Vagina (tissue), 2 donors: ENCODE measurements at regions not wholly inside any gene's neighbourhood (a gene's known extent, or its start where the extent isn't known, plus 50 kb on each side); places are given as distances from the start of the nearest gene placed in this dataset.

Experiments
- POLR2A ChIP-seq, 2 donors: fragments of 450-650 bp; IDR thresholded peaks; one replicate each; pipeline ENCODE4 v1.6.1; 2017; ENCODE audit warnings: antibody characterized with exemption in 2 of 2, mild to moderate bottlenecking in 2 of 2, moderate library complexity in 2 of 2
- TF ChIP-seq, protein P1 (sequence below), 3 experiments: fragments of 450-650 bp in 2 of 3; fragments of 200-600 bp in 1 of 3; sonication (generic) in 1 of 3; IDR thresholded peaks; one replicate each; pipeline ENCODE4 v1.5.1; 2017 to 2019; ENCODE audit warnings: antibody characterized with exemption in 3 of 3, mild to moderate bottlenecking in 2 of 3, moderate library complexity in 2 of 3

DNA sequence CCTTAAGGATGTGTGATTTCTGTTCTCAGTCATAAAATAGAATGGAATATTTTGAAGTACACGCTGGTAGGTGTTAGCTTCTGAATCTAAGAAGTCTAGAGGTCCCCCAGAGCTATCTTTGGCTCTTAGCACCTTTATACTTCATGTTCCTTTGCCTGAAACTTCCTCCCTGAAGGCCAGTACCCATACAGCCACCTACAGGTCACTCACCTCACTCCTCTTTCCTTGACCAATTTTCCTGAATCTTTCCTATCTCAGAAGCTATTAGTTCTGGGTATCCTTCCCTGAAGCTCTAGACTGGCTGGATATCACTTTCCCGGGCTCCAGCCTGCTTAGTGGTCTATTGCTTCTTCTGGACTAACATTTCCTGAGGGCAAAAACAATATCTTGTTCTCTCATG lies 93.4 kb upstream of the EDNRB start:
- TF ChIP-seq, protein P1, sequence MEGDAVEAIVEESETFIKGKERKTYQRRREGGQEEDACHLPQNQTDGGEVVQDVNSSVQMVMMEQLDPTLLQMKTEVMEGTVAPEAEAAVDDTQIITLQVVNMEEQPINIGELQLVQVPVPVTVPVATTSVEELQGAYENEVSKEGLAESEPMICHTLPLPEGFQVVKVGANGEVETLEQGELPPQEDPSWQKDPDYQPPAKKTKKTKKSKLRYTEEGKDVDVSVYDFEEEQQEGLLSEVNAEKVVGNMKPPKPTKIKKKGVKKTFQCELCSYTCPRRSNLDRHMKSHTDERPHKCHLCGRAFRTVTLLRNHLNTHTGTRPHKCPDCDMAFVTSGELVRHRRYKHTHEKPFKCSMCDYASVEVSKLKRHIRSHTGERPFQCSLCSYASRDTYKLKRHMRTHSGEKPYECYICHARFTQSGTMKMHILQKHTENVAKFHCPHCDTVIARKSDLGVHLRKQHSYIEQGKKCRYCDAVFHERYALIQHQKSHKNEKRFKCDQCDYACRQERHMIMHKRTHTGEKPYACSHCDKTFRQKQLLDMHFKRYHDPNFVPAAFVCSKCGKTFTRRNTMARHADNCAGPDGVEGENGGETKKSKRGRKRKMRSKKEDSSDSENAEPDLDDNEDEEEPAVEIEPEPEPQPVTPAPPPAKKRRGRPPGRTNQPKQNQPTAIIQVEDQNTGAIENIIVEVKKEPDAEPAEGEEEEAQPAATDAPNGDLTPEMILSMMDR (IDR thresholded peaks at IDR 0.05) = no peak
- no peak for TF ChIP-seq POLR2A (IDR thresholded peaks at IDR 0.05)
